ENCODE measurements at regions not wholly inside any gene's neighbourhood (a gene's known extent, or its start where the extent isn't known, plus 50 kb on each side); places are given as distances from the start of the nearest gene placed in this dataset.

GRCh38 chr3:106323586-106323985 is 454.8 kb upstream of the CBLB start:
- no peak for TF ChIP-seq EZH2 (IDR thresholded peaks at IDR 0.05; ENCODE audit: borderline replicate concordance, low read length)
- no peak for TF ChIP-seq CTCF (IDR thresholded peaks at IDR 0.05; ENCODE audit: low read length)

All from OCI-LY1 (cell line).